H1 (cell line): ENCODE measurements at regions not wholly inside any gene's neighbourhood (a gene's known extent, or its start where the extent isn't known, plus 50 kb on each side); places are given as distances from the start of the nearest gene placed in this dataset.

Experiments
- CTCF ChIA-PET: fragments of 300-600 bp; sonication (Branson Sonifier 250); formaldehyde crosslinking; loops from one replicate; lab custom pipeline; 2021; ENCODE audit not compliant: partially characterized antibody; lab: Charles Lee
- POLR2A ChIA-PET: fragments of 300-600 bp; sonication (Branson Sonifier 250); formaldehyde crosslinking; loops from one replicate; lab custom pipeline; 2021; ENCODE audit warnings: inconsistent platforms; ENCODE audit not compliant: partially characterized antibody; lab: Charles Lee
- DNase-seq, 2 experiments: peaks; one replicate each; pipeline versions ENCODE4 v3.0.0 to v3.0.0-alpha.2; 2010 to 2022; ENCODE audit warnings: low spot score in 2 of 2, low read depth in 1 of 2, mixed read lengths in 1 of 2
- FAIRE-seq: peaks from 2 replicates; lab custom pipeline; 2011; peaks lifted over from hg19 to GRCh38; lab: Jason Lieb, UNC
- H2AFZ ChIP-seq: 2 replicates; pipeline ENCODE4 v1.8.1; 2012; ENCODE audit warnings: low read length, inconsistent platforms
- H2AK5ac ChIP-seq: 2 replicates; pipeline ENCODE4 v1.6.1; 2013; ENCODE audit warnings: low read depth, low read length
- H2BK120ac ChIP-seq: replicated peaks from 2 replicates; pipeline ENCODE3; 2013; ENCODE audit warnings: low read depth, low read length, inconsistent platforms
- H2BK12ac ChIP-seq: 2 replicates; pipeline ENCODE4 v1.6.1; 2013; ENCODE audit warnings: low read depth, low read length
- H2BK15ac ChIP-seq: 2 replicates; pipeline ENCODE4 v1.6.1; 2013; ENCODE audit warnings: low read length
- H2BK20ac ChIP-seq: 2 replicates; pipeline ENCODE4 v1.6.1; 2013; ENCODE audit warnings: low read length
- H2BK5ac ChIP-seq: 2 replicates; pipeline ENCODE4 v1.6.1; 2013; ENCODE audit warnings: low read depth, low read length
- H3K14ac ChIP-seq: 2 replicates; pipeline ENCODE4 v1.6.1; 2013; ENCODE audit warnings: inconsistent platforms; ENCODE audit not compliant: insufficient read length
- H3K18ac ChIP-seq: 2 replicates; pipeline ENCODE4 v1.6.1; 2013; ENCODE audit warnings: low read length; ENCODE audit errors: extremely low read depth
- H3K23ac ChIP-seq: 2 replicates; pipeline ENCODE4 v1.6.1; 2013; ENCODE audit warnings: inconsistent platforms; ENCODE audit not compliant: insufficient read length
- H3K23me2 ChIP-seq: 2 replicates; pipeline ENCODE4 v1.6.1; 2013; ENCODE audit warnings: low read depth, low read length
- H3K27ac ChIP-seq: 2 replicates; pipeline ENCODE4 v1.6.1; 2011; ENCODE audit warnings: low read depth, low read length, inconsistent platforms
- H3K27me3 ChIP-seq, 4 experiments: replicated peaks in 1 of 4; 1 replicate in 1 of 4; 2 replicates in 3 of 4; pipeline versions ENCODE4 v1.6.1 to v1.8.1; 2011 to 2013; ENCODE audit warnings: low read length in 3 of 4, mild to moderate bottlenecking in 3 of 4, inconsistent platforms in 2 of 4, mixed read lengths in 2 of 4, moderate library complexity in 1 of 4; ENCODE audit not compliant: control insufficient read depth in 3 of 4, insufficient read depth in 3 of 4; ENCODE audit errors: extremely low read depth in 1 of 4
- H3K36me3 ChIP-seq, 4 experiments: 2 replicates each; pipeline versions ENCODE4 v1.6.1 to v1.8.1; 2011 to 2013; ENCODE audit warnings: mild to moderate bottlenecking in 4 of 4, low read length in 3 of 4, moderate library complexity in 2 of 4, control low read depth in 1 of 4, inconsistent platforms in 1 of 4; ENCODE audit not compliant: insufficient read depth in 4 of 4, control insufficient read depth in 2 of 4
- H3K4ac ChIP-seq: replicated peaks from 2 replicates; pipeline ENCODE3; 2013; ENCODE audit warnings: low read length, low read depth, mixed read lengths, inconsistent platforms; ENCODE audit not compliant: insufficient read length
- H3K4me1 ChIP-seq, 4 experiments: replicated peaks in 1 of 4; 1 replicate in 1 of 4; 2 replicates in 3 of 4; pipeline versions ENCODE4 v1.6.1 to v1.8.1; 2011 to 2013; ENCODE audit warnings: low read length in 3 of 4, inconsistent platforms in 2 of 4, mixed read lengths in 1 of 4; ENCODE audit not compliant: insufficient read depth in 4 of 4, control insufficient read depth in 3 of 4
- H3K4me2 ChIP-seq, 2 experiments: 2 replicates each; pipeline versions ENCODE4 v1.6.1 to v1.8.1; 2011 to 2013; ENCODE audit warnings: low read depth in 2 of 2, low read length in 2 of 2, control low read depth in 1 of 2, inconsistent platforms in 1 of 2, mild to moderate bottlenecking in 1 of 2; ENCODE audit not compliant: insufficient read depth in 1 of 2
- H3K4me3 ChIP-seq, 4 experiments: fragments of 200-600, 300-600 bp in 1 of 4; sonication (generic), shearing (Covaris generic), sonication (Bioruptor Twin) in 1 of 4; 2 replicates each; pipeline versions ENCODE4 v1.5.1 to v1.8.1; 2011 to 2016; ENCODE audit warnings: low read length in 4 of 4, low read depth in 3 of 4, control low read depth in 2 of 4, inconsistent platforms in 2 of 4, mild to moderate bottlenecking in 2 of 4, mixed read lengths in 1 of 4, moderate library complexity in 1 of 4; ENCODE audit not compliant: insufficient read depth in 2 of 4; ENCODE audit errors: extremely low read depth in 1 of 4
- H3K56ac ChIP-seq: replicated peaks from 2 replicates; pipeline ENCODE3; 2013; ENCODE audit warnings: low read depth, mild to moderate bottlenecking, mixed read lengths, low read length, inconsistent platforms; ENCODE audit not compliant: insufficient read length
- H3K79me1 ChIP-seq: 2 replicates; pipeline ENCODE4 v1.6.1; 2013; ENCODE audit warnings: low read depth, low read length, control low read depth
- H3K79me2 ChIP-seq, 2 experiments: 2 replicates each; pipeline versions ENCODE4 v1.6.1 to v1.8.1; 2012 to 2013; ENCODE audit warnings: low read length in 2 of 2, mild to moderate bottlenecking in 2 of 2, inconsistent platforms in 1 of 2; ENCODE audit not compliant: insufficient read depth in 2 of 2, control insufficient read depth in 1 of 2
- H3K9ac ChIP-seq, 4 experiments: replicated peaks in 1 of 4; 1 replicate in 1 of 4; 2 replicates in 3 of 4; pipeline versions ENCODE4 v1.6.1 to v1.8.1; 2011 to 2013; ENCODE audit warnings: low read depth in 3 of 4, low read length in 3 of 4, control low read depth in 2 of 4, mild to moderate bottlenecking in 2 of 4, moderate library complexity in 2 of 4, inconsistent platforms in 1 of 4; ENCODE audit errors: extremely low read depth in 1 of 4
- H3K9me3 ChIP-seq, 2 experiments: 2 replicates each; pipeline versions ENCODE4 v1.6.1 to v1.8.1; 2012 to 2013; ENCODE audit warnings: mild to moderate bottlenecking in 2 of 2, moderate library complexity in 2 of 2, control low read depth in 1 of 2, inconsistent platforms in 1 of 2, low read depth in 1 of 2, low read length in 1 of 2, mixed read lengths in 1 of 2; ENCODE audit not compliant: insufficient read depth in 2 of 2
- H4K20me1 ChIP-seq, 2 experiments: replicated peaks in 1 of 2; 2 replicates each; pipeline versions ENCODE3 to v1.8.1; 2011 to 2013; ENCODE audit warnings: inconsistent platforms in 2 of 2, low read length in 2 of 2, mild to moderate bottlenecking in 1 of 2; ENCODE audit not compliant: insufficient read depth in 2 of 2, control insufficient read depth in 1 of 2
- H4K5ac ChIP-seq: 2 replicates; pipeline ENCODE4 v1.6.1; 2013; ENCODE audit warnings: low read length, low read depth, mixed read lengths, inconsistent platforms; ENCODE audit not compliant: insufficient read length
- H4K8ac ChIP-seq: 2 replicates; pipeline ENCODE4 v1.8.0; 2013; ENCODE audit warnings: mild to moderate bottlenecking, moderate library complexity, low read length, inconsistent platforms; ENCODE audit not compliant: insufficient read depth; ENCODE audit errors: extremely low read depth
- H4K91ac ChIP-seq: replicated peaks from 2 replicates; pipeline ENCODE3; 2013; ENCODE audit warnings: low read length, mixed read lengths, inconsistent platforms; ENCODE audit not compliant: insufficient read length
- CBX5 ChIP-seq: fragments of 300-800, 300-1000 bp; sonication (generic); IDR thresholded peaks from 2 replicates; pipeline ENCODE4 v1.7.1; 2016; ENCODE audit warnings: antibody characterized with exemption, low read length, low read depth
- CBX8 ChIP-seq: fragments of 300-800, 300-1000 bp; sonication (generic); IDR thresholded peaks from 2 replicates; pipeline ENCODE4 v1.7.1; 2016; ENCODE audit warnings: low read depth, low read length, borderline replicate concordance
- EGR1 ChIP-seq: IDR thresholded peaks from 2 replicates; pipeline ENCODE4 v1.6.1; 2011; ENCODE audit warnings: low read depth, low read length, borderline replicate concordance
- JUN ChIP-seq: IDR thresholded peaks from 2 replicates; pipeline ENCODE4 v1.6.1; 2011; ENCODE audit warnings: low read depth, mild to moderate bottlenecking, improper control_type of control experiment, low read length
- KDM1A ChIP-seq: fragments of 200-600, 300-600 bp; sonication (generic); IDR thresholded peaks from 2 replicates; pipeline ENCODE4 v1.7.1; 2016; ENCODE audit warnings: mild to moderate bottlenecking, low read length, borderline replicate concordance
- NANOG ChIP-seq: IDR thresholded peaks from 2 replicates; pipeline ENCODE4 v1.6.1; 2011; ENCODE audit warnings: low read length, low read depth, mild to moderate bottlenecking, inconsistent platforms; ENCODE audit not compliant: insufficient read depth, poor library complexity, severe bottlenecking
- RAD21 ChIP-seq, 2 experiments: IDR thresholded peaks in 1 of 2; conservative IDR thresholded peaks in 1 of 2; 2 replicates each; pipeline ENCODE4 v1.6.1; 2011; ENCODE audit warnings: low read depth in 2 of 2, low read length in 2 of 2, improper control_type of control experiment in 1 of 2, inconsistent platforms in 1 of 2, mild to moderate bottlenecking in 1 of 2, moderate library complexity in 1 of 2
- SIN3A ChIP-seq, 2 experiments: IDR thresholded peaks in 1 of 2; conservative IDR thresholded peaks in 1 of 2; 2 replicates each; pipeline ENCODE4 v1.6.1; 2011 to 2012; ENCODE audit warnings: low read length in 2 of 2, improper control_type of control experiment in 1 of 2, low read depth in 1 of 2, mild to moderate bottlenecking in 1 of 2
- SP1 ChIP-seq: IDR thresholded peaks from 2 replicates; pipeline ENCODE4 v1.6.1; 2011; ENCODE audit warnings: low read depth, low read length
- WGBS, 2 experiments: shearing (Covaris generic) in 1 of 2; methylation state at CpG; one replicate each; pipeline versions ENCODE4 v1.1.6 to v1.1.7; 2013 to 2015; ENCODE audit warnings: low lambda C conversion rate in 2 of 2, mixed read lengths in 2 of 2, inconsistent platforms in 1 of 2, low coverage in 1 of 2, missing lambda C conversion rate in 1 of 2; ENCODE audit not compliant: insufficient replicate concordance in 2 of 2, insufficient coverage in 1 of 2, insufficient read length in 1 of 2; ENCODE audit errors: extremely low coverage in 1 of 2, missing lambda C conversion rate in 1 of 2; 5-methylcytosine and 5-hydroxymethylcytosine counted together
- TF ChIP-seq, protein P1 (sequence below): IDR thresholded peaks from 2 replicates; pipeline ENCODE4 v1.6.1; 2012; ENCODE audit warnings: inconsistent platforms

DNA sequence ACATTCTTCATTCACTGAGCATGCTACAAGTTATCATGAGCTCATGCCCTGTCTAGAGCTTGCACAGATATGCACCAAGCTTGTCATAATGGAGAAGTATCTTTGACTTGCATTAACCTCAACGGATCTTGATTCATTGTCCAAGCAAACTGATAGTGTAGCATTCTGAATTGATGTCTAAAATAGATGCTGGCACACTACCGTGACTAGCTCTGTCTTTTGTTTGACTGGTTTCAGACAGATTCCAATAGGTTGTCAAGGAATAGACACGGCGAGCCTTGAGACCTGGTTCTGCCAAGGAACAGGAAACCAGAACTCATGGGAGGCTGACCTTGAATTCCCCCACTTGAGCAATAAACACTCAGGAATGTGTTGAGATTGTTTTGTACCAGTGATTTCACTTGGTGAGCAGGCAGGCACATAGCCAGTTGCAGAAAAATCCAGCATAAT lies 1153.1 kb upstream of the GJE1 start:
- Histone ChIP-seq H3K23me2 (no peaks in the 10 kb centered on the region), H3K9ac (no peak overlapping the region), H2BK15ac (no peak overlapping the region), H4K8ac (no peak overlapping the region), H4K91ac (no peak overlapping the region), H2AK5ac (no peak overlapping the region), H3K4me2 (no peak overlapping the region), H3K23ac (no peak overlapping the region), H2BK5ac (no peak overlapping the region), H4K20me1 (no peaks in the 10 kb centered on the region), H3K14ac (no peak overlapping the region), H3K9me3 (no peaks in the 10 kb centered on the region), H3K27me3 (no peaks in the 10 kb centered on the region), H3K4ac (no peak overlapping the region), H3K27ac (no peak overlapping the region), H3K4me1 (no peaks in the 10 kb centered on the region), H3K79me2 (no peaks in the 10 kb centered on the region), H4K5ac (no peak overlapping the region), H3K79me1 (no peaks in the 10 kb centered on the region), H3K36me3 (no peaks in the 10 kb centered on the region), H3K56ac (no peak overlapping the region), H2BK20ac (no peak overlapping the region), H2BK12ac (no peak overlapping the region), H2AFZ (no peak overlapping the region; the same call in 1 of the 2 replicates)
- no peak for FAIRE-seq
- 92% methylated on average over 4 of the region's 4 CpGs; no CpG with 5 or more reads in 1 of the 2 experiments for WGBS, 2 experiments
- ChIA-PET CTCF (interaction anchor here (1.7 kb wide), 1 partner anchor 582 kb away, joined by 3 read pairs; no protein-coding TSS in a partner anchor), POLR2A (interaction anchor here (0.6 kb wide), 1 partner anchor 1181 kb away, joined by 3 read pairs; no protein-coding TSS in a partner anchor)
- TF ChIP-seq SIN3A (conservative IDR thresholded peaks at IDR 0.05 in 1 of 2, IDR thresholded peaks at IDR 0.05 in 1 of 2; ENCODE audit: low read depth in 1 of 2, low read length in 2 of 2) (no peak), JUN (no peak), CBX5 (no peak), SP1 (no peak), NANOG (no peak), RAD21 (IDR thresholded peaks at IDR 0.05 in 1 of 2, conservative IDR thresholded peaks at IDR 0.05 in 1 of 2; ENCODE audit: low read depth in 2 of 2, low read length in 2 of 2) (no peak), KDM1A (no peak), EGR1 (no peak), CBX8 (no peak)
- TF ChIP-seq, protein P1, sequence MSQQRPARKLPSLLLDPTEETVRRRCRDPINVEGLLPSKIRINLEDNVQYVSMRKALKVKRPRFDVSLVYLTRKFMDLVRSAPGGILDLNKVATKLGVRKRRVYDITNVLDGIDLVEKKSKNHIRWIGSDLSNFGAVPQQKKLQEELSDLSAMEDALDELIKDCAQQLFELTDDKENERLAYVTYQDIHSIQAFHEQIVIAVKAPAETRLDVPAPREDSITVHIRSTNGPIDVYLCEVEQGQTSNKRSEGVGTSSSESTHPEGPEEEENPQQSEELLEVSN = no peak
- TF ChIP-seq, all 59 proteins: peak for 0
- no peak for DNase-seq
- H3K18ac ChIP-seq = no peak overlapping the region
- no peak overlapping the region for H3K4me3 ChIP-seq
- no peak overlapping the region for H2BK120ac ChIP-seq
